Breast epithelium (tissue), 4 donors: ENCODE measurements at regions not wholly inside any gene's neighbourhood (a gene's known extent, or its start where the extent isn't known, plus 50 kb on each side); places are given as distances from the start of the nearest gene placed in this dataset.

ENCODE experiments used
- DNase-seq, 2 donors: peaks; one replicate each; pipeline ENCODE4 v3.0.0-alpha.2; 2019; ENCODE audit warnings: low spot score in 2 of 2
- H3K27ac ChIP-seq, 2 donors: fragments of 200-600 bp; sonication (generic) in 1 of 2; one replicate each; pipeline ENCODE4 v1.5.1; 2016 to 2019; ENCODE audit warnings: mild to moderate bottlenecking in 1 of 2
- H3K27me3 ChIP-seq, 2 donors: fragments of 200-600 bp; sonication (generic) in 1 of 2; one replicate each; pipeline versions ENCODE4 v1.5.1 to v1.6.0; 2017 to 2019; ENCODE audit warnings: control low read depth in 1 of 2, mild to moderate bottlenecking in 1 of 2
- H3K36me3 ChIP-seq: fragments of 200-600 bp; one replicate; pipeline ENCODE4 v1.5.1; 2019
- H3K4me1 ChIP-seq, 2 donors: fragments of 200-600 bp; sonication (generic); one replicate each; pipeline ENCODE4 v1.5.1; 2016 to 2019; ENCODE audit warnings: control low read depth in 1 of 2
- H3K4me3 ChIP-seq, 3 donors: fragments of 200-600 bp; sonication (generic); 1 replicate in 2 of 3; 2 replicates in 1 of 3; pipeline ENCODE4 v1.5.1; 2016 to 2019; ENCODE audit warnings: mild to moderate bottlenecking in 3 of 3, moderate library complexity in 2 of 3
- H3K9me3 ChIP-seq, 2 donors: fragments of 200-600 bp; sonication (generic) in 1 of 2; one replicate each; pipeline ENCODE4 v1.5.1; 2016 to 2019; ENCODE audit warnings: control low read depth in 1 of 2
- POLR2A ChIP-seq: fragments of 450-650 bp; IDR thresholded peaks from one replicate; pipeline ENCODE4 v1.6.1; 2016; ENCODE audit warnings: antibody characterized with exemption, mild to moderate bottlenecking, moderate library complexity
- POLR2AphosphoS5 ChIP-seq, 3 donors: sonication (generic); formaldehyde crosslinking; IDR thresholded peaks; one replicate each; pipeline ENCODE4 v1.6.1; 2017; ENCODE audit warnings: antibody characterized with exemption in 3 of 3
- intact Hi-C: fragments of 100-400 bp; cut with DNase I; formaldehyde crosslinking; loops from one replicate; pipeline ENCODE4 v1.15.1; 2023; ENCODE audit warnings: low total_unique reads
- TF ChIP-seq, protein P1 (sequence below), 3 donors: fragments of 450-650 bp; IDR thresholded peaks; one replicate each; pipeline ENCODE4 v1.5.1; 2016 to 2017; ENCODE audit warnings: antibody characterized with exemption in 3 of 3, mild to moderate bottlenecking in 3 of 3, moderate library complexity in 3 of 3

DNA sequence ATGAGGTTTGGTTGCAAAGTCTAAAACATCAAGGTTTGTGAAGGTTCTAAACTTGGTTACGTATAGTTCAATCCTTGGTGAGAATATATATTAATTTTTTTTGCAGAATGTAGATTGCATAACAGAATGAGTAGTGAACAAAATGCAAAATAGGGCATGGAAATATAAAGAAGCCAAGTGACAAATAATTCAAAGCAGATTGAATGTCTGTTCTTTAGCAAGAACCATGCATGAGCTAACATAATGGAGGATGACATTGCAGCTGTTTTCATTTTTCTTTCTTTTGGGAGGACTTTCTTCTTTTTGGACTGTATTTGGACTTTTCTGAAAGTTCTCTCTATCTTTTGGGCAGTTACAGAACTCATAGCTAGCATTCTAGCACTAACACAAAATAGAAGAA, 194.8 kb upstream of the MRPS30 start:
- Histone ChIP-seq H3K27me3 (no peaks in the 10 kb centered on the region), H3K36me3 (no peaks in the 10 kb centered on the region), H3K4me1 (no peaks in the 10 kb centered on the region), H3K9me3 (no peaks in the 10 kb centered on the region), H3K4me3 (no peak overlapping the region), H3K27ac (no peak overlapping the region)
- TF ChIP-seq POLR2AphosphoS5 (IDR thresholded peaks at IDR 0.05), result no peak
- TF ChIP-seq, protein P1, sequence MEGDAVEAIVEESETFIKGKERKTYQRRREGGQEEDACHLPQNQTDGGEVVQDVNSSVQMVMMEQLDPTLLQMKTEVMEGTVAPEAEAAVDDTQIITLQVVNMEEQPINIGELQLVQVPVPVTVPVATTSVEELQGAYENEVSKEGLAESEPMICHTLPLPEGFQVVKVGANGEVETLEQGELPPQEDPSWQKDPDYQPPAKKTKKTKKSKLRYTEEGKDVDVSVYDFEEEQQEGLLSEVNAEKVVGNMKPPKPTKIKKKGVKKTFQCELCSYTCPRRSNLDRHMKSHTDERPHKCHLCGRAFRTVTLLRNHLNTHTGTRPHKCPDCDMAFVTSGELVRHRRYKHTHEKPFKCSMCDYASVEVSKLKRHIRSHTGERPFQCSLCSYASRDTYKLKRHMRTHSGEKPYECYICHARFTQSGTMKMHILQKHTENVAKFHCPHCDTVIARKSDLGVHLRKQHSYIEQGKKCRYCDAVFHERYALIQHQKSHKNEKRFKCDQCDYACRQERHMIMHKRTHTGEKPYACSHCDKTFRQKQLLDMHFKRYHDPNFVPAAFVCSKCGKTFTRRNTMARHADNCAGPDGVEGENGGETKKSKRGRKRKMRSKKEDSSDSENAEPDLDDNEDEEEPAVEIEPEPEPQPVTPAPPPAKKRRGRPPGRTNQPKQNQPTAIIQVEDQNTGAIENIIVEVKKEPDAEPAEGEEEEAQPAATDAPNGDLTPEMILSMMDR (IDR thresholded peaks at IDR 0.05), result no peak
- TF ChIP-seq POLR2A, result no peak
- intact Hi-C loops, result no loop called here
- no peak for DNase-seq

DNA sequence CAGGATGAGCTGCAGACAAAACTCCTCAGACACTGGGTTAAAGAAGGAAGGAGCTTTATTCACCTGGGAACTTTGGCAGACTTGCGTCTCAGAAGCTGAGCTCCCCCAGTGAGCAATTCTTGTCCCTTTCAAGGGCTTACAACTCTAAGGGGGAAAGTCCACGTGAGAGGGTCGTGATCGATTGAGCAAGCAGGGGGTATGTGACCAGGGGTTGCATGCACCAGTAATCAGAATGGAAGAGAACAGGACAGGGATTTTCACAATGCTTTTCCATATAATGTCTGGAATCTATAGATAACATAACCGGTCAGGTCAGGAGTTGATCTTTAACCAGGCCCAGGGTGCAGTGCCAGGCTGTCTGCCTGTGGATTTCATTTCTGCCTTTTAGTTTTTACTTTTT, 202.8 kb upstream of the MRPS30 start:
- intact Hi-C loops, result no loop called here
- H3K36me3 ChIP-seq, result no peaks in the 10 kb centered on the region
- no peak for DNase-seq
- H3K27me3 ChIP-seq, result no peaks in the 10 kb centered on the region
- H3K27ac ChIP-seq, result no peak overlapping the region
- no peaks in the 10 kb centered on the region for H3K9me3 ChIP-seq
- no peaks in the 10 kb centered on the region for H3K4me1 ChIP-seq
- TF ChIP-seq POLR2A (no peak), POLR2AphosphoS5 (IDR thresholded peaks at IDR 0.05) (no peak)
- TF ChIP-seq, protein P1 (IDR thresholded peaks at IDR 0.05), result no peak
- no peak overlapping the region for H3K4me3 ChIP-seq

- no peak for DNase-seq
- Histone ChIP-seq H3K27ac (no peak overlapping the region), H3K4me1 (no peaks in the 10 kb centered on the region), H3K36me3 (no peaks in the 10 kb centered on the region), H3K4me3 (no peak overlapping the region), H3K27me3 (no peaks in the 10 kb centered on the region), H3K9me3 (no peaks in the 10 kb centered on the region)
- TF ChIP-seq POLR2AphosphoS5 (IDR thresholded peaks at IDR 0.05), result no peak
- no peak for TF ChIP-seq POLR2A
- TF ChIP-seq, protein P1 (IDR thresholded peaks at IDR 0.05), result no peak
- intact Hi-C loops, result no loop called here
Observed at GRCh38 chr5:44603496-44604272, 205.1 kb upstream of the MRPS30 start.

- Histone ChIP-seq H3K4me3 (no peak overlapping the region), H3K4me1 (no peaks in the 10 kb centered on the region), H3K9me3 (no peaks in the 10 kb centered on the region), H3K36me3 (no peaks in the 10 kb centered on the region), H3K27me3 (no peaks in the 10 kb centered on the region), H3K27ac (no peak overlapping the region)
- intact Hi-C loops, result no loop called here
- no peak for TF ChIP-seq POLR2AphosphoS5 (IDR thresholded peaks at IDR 0.05)
- TF ChIP-seq, protein P1 (IDR thresholded peaks at IDR 0.05), result no peak
- TF ChIP-seq POLR2A, result no peak
- no peak for DNase-seq
Observed at GRCh38 chr5:44574678-44575077, 185.5 kb upstream of the FGF10 start.

- intact Hi-C loops, result no loop called here
- no peak overlapping the region for H3K27ac ChIP-seq
- no peak for DNase-seq
- H3K27me3 ChIP-seq, result no peaks in the 10 kb centered on the region
- no peaks in the 10 kb centered on the region for H3K4me1 ChIP-seq
- H3K4me3 ChIP-seq, result no peak overlapping the region
- no peaks in the 10 kb centered on the region for H3K36me3 ChIP-seq
- no peaks in the 10 kb centered on the region for H3K9me3 ChIP-seq
- TF ChIP-seq POLR2AphosphoS5 (IDR thresholded peaks at IDR 0.05), result no peak
- no peak for TF ChIP-seq POLR2A
- TF ChIP-seq, protein P1 (IDR thresholded peaks at IDR 0.05), result no peak
Observed at GRCh38 chr5:44568519-44568918, 179.3 kb upstream of the FGF10 start.
